Stimulated activated CD8-positive, alpha-beta memory T cell treated with anti-CD3 and anti-CD28 coated beads, Interleukin-7, amount 100 ng/mL, for 4 hours (primary cell): ENCODE measurements at regions not wholly inside any gene's neighbourhood (a gene's known extent, or its start where the extent isn't known, plus 50 kb on each side); places are given as distances from the start of the nearest gene placed in this dataset.

Experiments used
- DNase-seq, 2 donors: peaks; one replicate each; pipeline ENCODE4 v3.0.0-alpha.2; 2020; ENCODE audit warnings: low read depth in 2 of 2

DNA sequence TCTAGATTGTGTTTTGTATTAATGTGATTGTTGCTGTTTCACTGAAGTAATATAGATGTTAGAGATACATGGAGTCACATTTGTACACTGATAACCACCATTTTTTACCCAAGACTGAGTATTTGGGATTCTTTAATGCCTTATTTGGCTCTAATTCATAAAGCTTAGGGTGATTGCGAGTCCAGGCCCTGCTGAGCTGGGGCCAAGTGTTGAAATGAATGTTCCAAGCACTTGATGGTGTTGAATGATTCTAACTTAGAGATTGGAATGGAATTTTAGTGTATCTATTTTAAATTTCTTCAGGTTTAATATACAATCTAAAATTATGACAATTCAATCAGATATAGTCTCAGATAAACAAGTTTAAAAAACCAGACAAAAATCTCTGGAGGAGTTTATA lies 329.4 kb upstream of the SLC35B3 start:
- DNase-seq = no peak

DNA sequence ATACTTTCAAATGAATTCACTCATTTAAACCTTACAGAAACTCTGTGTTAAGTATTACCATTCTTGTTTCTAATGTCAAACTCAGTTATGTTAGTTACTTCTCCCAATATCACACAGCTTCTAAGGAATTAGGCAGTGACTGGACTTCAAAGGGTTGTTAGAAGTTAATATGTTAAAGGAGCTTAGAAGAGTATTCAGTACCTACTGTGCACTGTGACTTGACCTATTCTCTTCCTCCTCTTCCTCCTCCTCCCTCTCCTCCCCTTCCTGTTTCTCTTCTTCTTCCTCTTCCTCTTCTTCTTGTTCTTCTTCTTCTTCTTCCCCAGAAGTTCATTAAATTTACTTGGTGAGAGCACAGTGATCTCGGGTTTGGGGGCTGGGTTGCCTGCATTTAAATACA lies 325.6 kb upstream of the SLC35B3 start:
- no peak for DNase-seq

DNA sequence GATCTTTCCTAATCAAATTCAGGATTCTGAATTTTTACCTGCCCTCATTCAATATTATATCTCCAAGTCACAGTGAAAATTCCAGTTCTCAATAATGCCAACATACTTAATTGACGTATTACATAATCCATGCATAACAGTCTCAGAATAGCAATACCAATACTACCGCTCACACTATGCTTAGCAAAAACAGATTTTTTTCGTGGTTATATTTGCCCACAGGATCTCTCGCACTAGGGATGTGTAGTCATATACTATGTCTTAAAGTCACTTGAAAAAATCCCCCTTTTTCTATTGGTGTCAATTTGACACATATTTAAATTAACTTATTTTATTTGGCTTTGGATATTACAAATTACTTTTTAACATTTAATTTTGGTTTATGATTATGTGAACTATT lies 323.1 kb upstream of the SLC35B3 start:
- no peak for DNase-seq

DNA sequence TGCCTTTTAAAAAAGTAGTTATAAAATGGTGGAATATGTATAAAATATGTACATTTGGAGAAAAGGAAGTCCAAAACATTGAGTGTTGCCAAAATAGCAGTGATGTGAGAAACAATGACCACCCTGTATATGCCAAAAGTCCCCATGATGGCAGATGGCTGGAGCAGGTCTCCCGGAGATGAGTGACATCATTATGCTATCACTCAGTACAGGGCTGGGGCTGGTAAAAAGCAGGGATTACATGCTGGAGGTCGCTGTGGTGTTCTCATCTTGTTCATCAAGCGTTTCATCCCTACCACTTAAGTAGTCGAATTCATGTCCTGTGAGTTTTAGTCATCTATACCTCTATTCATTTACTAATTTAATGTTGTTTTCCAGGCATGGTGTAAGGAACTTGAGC lies 315.3 kb upstream of the SLC35B3 start:
- no peak for DNase-seq

DNA sequence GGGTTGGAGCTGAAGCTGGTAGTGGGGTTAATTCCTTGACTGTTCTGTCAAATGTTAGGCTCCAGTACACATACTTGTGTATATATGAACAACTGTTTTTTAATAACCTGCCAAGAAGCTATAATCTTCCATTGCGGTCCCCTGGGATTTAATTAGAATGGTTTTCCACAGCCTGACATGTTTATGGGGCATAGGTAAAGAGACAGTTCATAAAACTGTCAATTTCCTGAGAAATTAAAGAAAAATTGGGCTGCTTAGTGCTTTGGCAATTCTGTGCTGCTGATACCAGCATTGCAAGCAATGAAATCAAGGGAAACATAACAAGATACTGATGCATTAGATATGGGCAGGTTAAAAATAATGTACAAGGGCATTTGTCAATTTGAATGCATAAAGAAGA lies 314.1 kb upstream of the SLC35B3 start:
- no peak for DNase-seq

DNA sequence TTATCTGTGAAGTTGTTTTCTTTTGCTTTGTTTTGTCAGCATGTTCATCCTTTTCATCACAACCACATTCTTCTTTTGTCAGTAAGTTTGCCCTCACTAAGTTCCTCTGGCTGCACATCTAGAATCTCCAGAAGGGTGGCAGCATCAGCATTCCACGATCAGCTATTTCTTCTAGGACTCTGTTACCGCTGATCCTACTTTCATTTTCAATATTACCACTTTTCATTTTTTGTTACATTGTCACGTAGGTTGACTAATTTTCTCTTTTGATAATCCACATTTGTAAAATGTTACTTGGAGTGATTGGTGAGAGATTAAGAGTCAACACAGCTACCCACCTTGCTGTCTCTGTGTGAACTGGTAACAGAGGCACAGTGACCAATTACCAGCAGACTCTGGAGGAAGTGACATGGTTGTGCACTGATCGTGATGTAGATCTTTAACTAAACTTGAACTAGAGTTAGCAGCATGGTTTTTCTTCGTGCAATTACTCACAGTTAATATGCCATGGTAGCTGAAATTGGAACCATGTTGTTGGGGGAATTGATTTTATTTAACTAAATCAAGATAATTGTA lies 307.9 kb upstream of the SLC35B3 start:
- no peak for DNase-seq

DNA sequence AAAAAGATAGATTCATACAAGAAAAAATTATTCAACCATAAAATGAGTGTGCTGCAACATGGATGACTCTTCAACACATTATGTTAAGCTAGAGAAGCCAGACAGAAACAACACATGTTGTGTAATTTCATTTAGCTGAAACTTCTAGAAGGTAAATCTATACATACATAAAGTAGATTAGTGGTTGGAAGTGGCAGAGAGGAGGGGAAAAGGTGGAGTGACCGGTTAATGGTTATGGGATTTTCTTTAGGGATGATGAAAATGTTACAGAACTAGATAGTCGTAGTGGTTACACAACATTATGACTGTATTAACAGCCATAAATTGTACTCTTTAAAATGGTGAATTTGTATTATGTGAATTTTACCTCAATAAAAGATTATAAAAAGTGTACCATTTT lies 304.1 kb upstream of the SLC35B3 start:
- no peak for DNase-seq

DNA sequence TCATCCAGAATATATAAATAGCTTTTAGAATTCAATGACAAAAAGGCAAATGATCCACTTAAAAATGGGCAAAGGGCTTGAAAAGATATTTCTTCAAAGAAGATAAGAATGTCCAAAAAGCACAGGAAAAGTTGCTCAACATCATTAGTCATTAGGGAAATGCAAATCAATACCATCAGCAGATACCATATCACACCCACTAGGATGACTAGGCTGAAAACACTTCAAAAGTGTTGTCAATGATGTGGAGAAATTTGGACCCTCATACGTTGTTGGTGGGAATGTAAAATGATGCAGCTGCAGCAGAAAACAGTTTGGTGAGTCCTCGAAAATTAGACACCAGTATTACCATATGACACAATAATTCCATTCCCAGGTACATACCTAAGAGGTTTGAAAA lies 303.6 kb upstream of the SLC35B3 start:
- no peak for DNase-seq

DNA sequence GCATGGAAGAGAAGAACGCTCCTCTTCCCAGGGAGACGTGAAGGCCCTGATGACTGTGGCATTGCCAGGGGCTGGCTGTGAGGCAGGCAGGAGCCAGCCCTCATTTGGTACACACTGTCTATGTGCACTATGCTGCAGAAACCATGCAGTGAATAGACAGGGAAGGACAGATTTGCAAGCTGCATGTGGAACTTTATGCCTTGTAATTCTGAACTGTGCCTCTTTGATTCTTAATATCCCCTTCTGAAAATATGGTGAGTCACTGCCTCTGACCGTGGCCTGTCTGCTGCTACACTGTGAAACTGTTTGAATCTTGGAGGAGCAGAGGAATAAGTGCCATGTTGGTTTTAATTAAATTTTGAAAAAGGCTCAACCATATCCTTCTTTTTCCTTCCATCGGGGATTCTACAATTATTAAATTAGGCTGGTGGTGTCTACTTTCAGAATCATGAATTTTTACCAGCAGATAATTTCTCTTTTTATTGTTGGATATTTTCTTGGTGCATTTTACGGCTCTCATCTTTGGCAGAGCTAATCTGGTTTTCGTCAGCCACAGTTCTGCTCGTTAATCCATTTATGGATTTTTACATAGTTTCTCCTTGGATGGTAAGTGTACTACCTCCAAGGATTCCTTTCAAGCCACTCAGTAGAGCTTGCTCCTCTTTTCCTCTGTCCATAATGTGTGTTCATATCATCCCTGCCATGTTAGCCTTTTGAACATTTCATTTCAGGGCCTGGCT lies 301.0 kb upstream of the SLC35B3 start:
- no peak for DNase-seq

DNA sequence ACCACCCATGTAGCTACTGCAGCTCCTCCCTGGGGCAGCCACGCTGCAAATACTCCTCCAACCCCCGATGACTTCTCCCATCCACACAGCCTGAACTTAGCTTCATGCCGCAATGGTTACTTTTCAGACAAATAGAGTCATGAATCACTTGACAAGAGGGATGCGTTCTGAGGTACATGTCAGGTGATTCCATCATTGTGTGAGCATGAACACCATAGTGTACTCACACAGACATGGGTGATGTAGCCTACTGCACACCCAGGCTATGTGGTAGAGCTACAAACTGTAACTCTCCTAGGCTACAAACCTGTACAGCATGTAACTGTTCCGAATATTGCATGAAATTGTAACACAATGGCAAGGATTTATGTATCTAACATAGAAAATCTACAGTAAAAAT lies 298.5 kb upstream of the SLC35B3 start:
- no peak for DNase-seq

DNA sequence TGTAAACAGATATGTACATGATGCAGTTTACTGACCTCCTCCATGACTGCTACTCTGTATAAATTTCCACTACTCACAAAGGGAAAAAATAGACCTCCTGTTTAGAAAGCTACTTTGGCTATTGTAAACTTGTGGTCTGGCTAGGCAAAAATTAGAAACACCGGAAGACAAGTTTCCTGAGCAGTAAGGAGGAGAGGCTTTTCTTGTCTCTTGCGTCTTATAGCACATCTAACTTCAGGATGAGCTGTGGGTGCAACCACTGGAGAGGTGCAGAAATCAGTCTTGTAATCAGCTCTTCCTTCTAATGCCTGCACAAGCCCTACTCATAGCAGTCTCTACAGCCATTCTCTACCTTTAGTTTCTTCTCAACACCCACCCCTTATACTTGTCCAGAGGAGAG lies 296.5 kb upstream of the SLC35B3 start:
- no peak for DNase-seq

DNA sequence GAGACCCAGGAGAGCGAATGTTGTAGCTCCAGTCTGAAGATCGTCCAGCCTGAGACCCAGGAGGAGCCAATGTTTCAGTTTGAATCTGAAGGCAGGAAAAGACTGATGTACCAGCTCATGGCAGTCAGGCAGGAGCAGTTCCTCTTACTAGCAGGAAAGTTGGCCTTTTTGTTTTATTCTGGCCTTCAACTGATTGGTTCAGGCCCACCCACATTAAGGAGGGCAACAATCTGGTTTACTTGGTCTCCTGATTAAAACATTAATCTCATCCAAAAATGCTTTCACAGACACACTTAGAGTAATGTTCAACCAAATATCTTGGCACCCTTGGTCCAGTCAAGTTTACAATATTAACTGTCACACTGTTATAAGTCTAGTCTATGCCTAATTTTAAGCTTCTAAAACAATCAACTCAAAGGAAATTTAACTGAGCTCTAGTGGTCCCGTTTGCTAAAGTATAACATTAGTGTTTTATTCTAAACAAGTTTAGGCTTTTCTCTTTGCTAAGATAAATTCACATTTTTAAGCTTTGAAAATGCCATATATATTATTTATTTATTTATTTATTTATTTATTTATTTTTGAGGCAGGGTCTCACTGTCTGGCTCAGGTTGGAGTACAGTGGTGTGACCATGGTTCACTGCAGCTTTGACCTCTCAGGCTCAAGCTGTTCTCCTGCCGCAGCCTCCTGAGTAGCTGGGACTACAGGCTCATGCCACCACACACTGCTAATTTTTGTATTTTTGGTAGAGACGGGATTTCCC lies 275.5 kb upstream of the SLC35B3 start:
- no peak for DNase-seq

DNA sequence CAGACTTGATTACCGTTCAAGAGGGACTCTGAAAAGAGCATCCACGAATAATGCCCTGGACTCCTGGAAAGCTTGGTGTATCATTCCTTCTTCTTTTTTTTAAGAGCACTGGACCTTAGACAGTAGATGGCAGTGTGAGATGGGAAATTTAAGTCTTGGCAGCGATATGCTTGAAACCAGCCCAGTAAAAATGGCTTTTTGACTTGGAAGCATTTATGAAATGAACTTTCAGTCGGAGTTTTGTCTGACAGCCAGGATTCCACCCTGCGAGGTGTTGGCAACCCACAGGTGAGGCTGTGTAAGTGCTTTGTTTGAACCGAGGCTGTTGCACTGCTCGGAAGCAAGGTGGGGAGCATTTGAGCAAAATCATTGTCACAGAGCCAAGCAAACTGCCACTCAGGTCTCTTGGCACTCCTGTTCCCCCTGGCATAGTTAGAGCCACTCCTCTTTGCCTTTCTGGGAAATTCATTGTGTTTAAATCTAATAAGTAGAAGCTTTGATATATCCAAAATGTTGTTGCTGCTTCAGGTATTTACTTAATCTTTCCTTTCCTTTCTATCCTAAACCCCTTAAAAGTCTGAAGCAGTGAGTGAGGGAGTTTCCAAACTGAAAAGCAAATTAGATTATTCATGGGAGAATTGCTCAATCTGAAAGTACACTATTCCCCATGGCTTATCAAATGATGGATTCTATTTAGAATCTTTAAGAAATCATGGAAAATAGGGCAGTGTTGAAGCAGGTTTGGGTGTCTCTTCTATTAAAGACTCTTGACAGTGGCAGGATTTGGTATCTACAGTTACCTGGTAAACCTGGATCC lies 272.8 kb upstream of the SLC35B3 start:
- DNase-seq = no peak

DNA sequence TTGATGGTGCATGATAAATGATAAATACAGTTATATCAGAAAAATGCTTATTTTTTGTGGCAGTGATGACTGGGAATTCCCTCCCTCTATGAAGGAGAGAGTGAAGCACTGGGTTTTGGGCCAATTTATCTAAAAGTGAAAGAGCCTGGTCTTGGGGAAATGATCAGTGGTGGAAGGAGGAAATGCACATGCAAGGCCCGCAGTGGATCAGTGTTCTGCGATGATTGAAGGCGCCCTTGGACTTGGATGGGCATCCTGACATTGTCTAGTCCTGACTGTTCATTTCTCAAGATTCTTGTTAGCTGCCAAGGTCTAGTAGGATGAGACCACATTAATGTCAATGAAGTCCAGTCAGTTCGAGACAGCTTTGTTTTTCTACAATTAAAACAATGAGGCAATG lies 272.0 kb upstream of the SLC35B3 start:
- DNase-seq = no peak

DNA sequence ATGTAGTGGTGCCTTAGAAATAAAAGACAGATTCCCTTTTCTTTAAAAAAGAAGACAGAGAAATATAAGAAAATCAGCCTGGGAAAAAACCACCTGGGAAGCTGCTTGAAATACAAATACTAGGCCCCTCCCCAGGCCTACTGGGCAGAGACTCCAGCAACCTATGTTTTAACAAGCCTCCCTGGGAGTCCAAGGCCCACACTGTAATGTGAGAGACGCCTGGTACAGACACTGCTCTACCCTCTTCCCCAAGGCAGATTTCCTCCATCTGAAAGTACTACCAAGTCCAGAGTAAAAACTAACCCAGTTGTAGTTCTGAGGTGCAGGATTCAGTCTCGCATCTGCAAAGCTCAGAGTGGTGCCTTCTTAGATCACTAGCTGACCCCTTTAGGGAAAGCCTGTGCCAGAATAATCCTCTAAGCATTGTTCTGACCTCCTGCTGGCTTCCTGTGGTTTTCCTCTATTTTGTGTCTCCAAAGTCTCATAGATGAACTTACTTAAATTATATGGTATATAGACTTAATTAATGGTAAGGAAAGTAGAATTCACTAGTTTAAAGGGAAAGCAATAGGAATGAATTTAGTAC lies 270.2 kb upstream of the SLC35B3 start:
- no peak for DNase-seq

DNA sequence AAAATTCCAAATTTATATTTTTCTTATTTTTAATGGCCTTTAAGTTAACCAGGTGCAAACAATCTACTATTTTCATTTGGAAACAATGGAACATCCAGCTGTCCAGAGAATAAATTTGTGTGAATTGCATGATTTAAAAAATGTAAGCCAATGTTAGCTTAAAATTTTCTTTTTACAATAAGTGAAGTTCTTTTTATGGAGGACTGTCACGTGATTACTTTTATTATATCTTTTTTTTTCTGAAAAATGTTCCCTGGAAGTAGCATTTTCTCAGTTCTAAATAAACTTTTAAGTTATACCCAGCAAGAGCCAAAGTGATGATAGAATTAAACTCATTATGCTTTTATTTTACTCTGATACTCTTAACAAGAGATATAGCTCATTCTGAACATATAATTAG lies 267.7 kb upstream of the SLC35B3 start:
- no peak for DNase-seq

DNA sequence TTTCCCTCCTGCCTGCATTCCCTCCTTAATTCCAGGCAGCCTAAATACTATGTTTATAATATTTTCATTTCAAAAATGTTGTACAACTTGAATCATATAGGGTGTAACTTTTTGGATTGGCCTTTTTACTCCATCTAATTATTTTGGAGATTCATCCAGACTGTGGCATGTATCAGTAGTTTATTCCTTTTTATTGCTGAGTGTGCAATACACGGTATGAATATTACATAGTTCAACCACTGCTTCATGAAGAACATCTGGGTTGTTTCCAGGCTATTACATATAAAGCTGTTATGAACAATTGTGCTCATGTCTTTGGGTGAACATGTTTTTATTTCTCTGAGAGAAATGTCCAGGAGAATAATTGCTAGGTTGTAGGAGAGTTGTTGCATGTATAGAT lies 253.5 kb upstream of the SLC35B3 start:
- no peak for DNase-seq

DNA sequence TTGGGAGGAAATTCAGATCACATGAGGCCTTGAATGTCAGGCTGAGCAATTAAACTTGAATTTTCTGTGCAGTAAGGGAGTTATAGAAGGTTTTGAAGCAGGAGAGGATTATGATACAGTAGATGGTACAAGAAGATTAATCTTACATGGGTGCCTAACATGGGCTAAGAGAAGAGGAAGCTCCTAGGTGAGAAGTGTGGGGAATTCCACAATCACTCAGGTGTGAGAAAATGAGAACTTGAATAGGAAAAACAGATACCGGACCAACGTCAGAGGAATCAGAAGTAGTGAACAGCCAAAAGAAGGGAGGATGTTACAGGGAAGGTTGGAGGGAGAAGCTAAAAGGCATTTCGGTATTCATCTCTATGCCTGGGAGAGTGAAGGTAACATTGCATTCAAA lies 250.7 kb upstream of the SLC35B3 start:
- no peak for DNase-seq

DNA sequence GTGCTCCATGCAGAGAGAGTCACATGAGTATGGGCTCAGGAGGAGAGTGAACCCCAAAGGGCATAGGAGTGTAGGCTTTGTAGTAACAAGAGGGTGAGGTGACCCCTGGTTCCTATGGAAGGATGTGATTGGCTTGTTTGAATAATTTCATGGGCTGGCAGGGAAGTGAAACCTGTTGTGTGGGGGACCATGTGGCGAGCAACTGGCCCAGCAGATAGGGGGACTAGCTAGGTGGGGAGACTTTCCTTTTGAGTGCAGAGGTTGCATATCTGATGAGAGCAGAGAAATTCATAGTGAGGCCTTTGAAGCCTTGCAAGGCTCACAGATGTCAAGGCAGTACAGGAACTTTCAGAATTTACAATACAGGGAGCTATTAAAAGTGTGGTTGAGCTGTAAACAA lies 247.9 kb upstream of the SLC35B3 start:
- no peak for DNase-seq

DNA sequence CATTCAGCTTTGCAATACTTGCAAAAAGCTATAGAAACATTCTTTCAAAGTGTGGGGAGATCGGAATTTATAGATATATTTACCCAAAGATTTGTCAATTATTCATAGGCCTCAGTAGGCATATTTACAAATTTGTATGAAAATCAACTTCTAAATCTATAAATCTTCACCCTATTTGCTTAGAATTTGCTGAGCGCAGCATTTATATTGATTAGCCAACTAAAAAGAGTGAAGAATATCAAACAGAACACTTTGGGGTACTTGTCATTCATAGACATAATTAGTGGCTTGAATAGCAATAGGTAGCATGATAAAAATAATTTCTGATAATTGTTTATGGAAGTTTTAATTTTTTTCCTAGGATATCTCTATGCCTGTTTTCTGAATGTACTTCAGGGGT lies 244.5 kb upstream of the SLC35B3 start:
- DNase-seq = no peak

DNA sequence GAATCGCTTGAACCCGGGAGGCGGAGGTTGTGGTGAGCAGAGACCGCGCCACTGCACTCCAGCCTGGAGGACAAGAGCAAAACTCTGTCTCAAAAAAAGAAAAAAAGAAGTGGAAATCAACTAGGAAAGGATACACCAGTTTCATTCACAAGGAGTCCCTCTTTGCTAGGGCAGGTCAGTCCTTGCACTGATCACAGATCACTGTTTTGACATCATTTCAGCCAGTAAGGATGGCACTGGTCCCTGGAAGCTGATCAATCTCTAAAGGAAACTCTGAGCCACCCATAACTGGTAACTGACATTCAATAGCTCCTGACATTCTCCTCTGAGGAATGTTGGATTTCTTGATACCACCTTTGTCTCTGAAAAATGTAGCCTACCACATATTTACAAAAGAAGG lies 243.1 kb upstream of the SLC35B3 start:
- no peak for DNase-seq

DNA sequence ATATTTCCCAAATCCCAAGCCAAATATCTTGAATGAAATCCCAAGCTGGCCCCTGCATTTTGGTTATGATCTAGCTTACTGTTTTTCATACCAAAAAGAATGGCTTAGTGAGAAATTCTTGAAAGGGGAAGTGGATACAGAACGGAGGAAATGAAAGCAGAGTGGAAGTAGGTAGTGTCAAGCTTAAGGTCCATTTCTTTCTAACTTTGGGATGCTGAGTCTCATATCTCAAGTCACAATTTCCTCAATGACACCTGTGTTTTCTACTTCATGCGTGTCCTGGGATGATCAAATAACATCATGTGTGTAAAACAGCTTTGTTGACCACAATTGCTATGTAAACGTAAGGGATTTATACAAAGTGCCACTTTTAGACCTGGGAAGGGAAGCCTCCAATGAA lies 238.8 kb upstream of the SLC35B3 start:
- DNase-seq = no peak
